Activated naive CD4-positive, alpha-beta T cell treated with anti-CD3 and anti-CD28 coated beads, Interleukin-2, amount 50 U/mL, for 16 hours (primary cell): ENCODE measurements at regions not wholly inside any gene's neighbourhood (a gene's known extent, or its start where the extent isn't known, plus 50 kb on each side); places are given as distances from the start of the nearest gene placed in this dataset.

Source experiments
- DNase-seq: peaks from one replicate; pipeline ENCODE4 v3.0.0-alpha.2; 2020

GRCh38 chr6:43980004-43980795 lies 147.1 kb downstream of the MRPL14 start:
- no peak for DNase-seq

GRCh38 chr6:43979525-43979924 lies 147.7 kb downstream of the MRPL14 start:
- DNase-seq, result no peak

- no peak for DNase-seq
These were observed 148.5 kb downstream of the MRPL14 start for GRCh38 chr6:43978473-43979346.

GRCh38 chr6:43977404-43978111 lies 149.7 kb downstream of the MRPL14 start:
- no peak for DNase-seq

GRCh38 chr6:43976706-43977403 lies 150.4 kb downstream of the MRPL14 start:
- DNase-seq, result no peak

- DNase-seq, result no peak
These were observed 152.5 kb downstream of the MRPL14 start for GRCh38 chr6:43974643-43975230.

GRCh38 chr6:43973357-43973756 lies 153.9 kb downstream of the MRPL14 start:
- DNase-seq, result no peak

- no peak for DNase-seq
These were observed 154.3 kb downstream of the MRPL14 start for GRCh38 chr6:43972913-43973300.

- DNase-seq, result no peak
These were observed 154.9 kb downstream of the MRPL14 start for GRCh38 chr6:43972179-43972912.

- DNase-seq, result no peak
These were observed 155.5 kb downstream of the MRPL14 start for GRCh38 chr6:43971776-43972126.

- no peak for DNase-seq
These were observed 156.1 kb downstream of the MRPL14 start for GRCh38 chr6:43970913-43971775.

- no peak for DNase-seq
These were observed 157.0 kb downstream of the MRPL14 start for GRCh38 chr6:43970068-43970912.

GRCh38 chr6:43969158-43969981 lies 157.9 kb downstream of the MRPL14 start:
- DNase-seq, result no peak

- DNase-seq, result no peak
These were observed 158.9 kb downstream of the MRPL14 start for GRCh38 chr6:43968110-43968965.

GRCh38 chr6:43967719-43968091 lies 159.5 kb downstream of the MRPL14 start:
- no peak for DNase-seq

GRCh38 chr6:43966853-43967718 lies 160.2 kb downstream of the MRPL14 start:
- DNase-seq, result no peak

- DNase-seq, result no peak
These were observed 160.9 kb downstream of the MRPL14 start for GRCh38 chr6:43966374-43966658.
